Activated CD8-positive, alpha-beta T cell treated with anti-CD3 and anti-CD28 coated beads for 36 hours (primary cell): ENCODE measurements at regions not wholly inside any gene's neighbourhood (a gene's known extent, or its start where the extent isn't known, plus 50 kb on each side); places are given as distances from the start of the nearest gene placed in this dataset.

Source experiments
- ATAC-seq: fragments of 200-7000 bp; cut with Tn5 transposase; one replicate; pipeline ENCODE4 v1.10.0; 2021; ENCODE audit warnings: mild to moderate bottlenecking, moderate library complexity
- CTCF ChIA-PET: fragments of 350-600 bp; sonication (Branson Sonifier 250); formaldehyde crosslinking; loops from one replicate; lab custom pipeline; 2021; ENCODE audit warnings: antibody characterized with exemption; lab: Charles Lee
- POLR2A ChIA-PET: fragments of 350-600 bp; sonication (Branson Sonifier 250); formaldehyde crosslinking; loops from one replicate; lab custom pipeline; 2021; ENCODE audit warnings: antibody characterized with exemption; lab: Charles Lee
- DNase-seq: peaks from one replicate; pipeline ENCODE4 v3.0.0-alpha.2; 2020
- H3K27ac Mint-ChIP-seq: one replicate; pipeline ENCODE4 v1.8.0; 2021; ENCODE audit warnings: mild to moderate bottlenecking, mixed read lengths
- H3K27me3 Mint-ChIP-seq: one replicate; pipeline ENCODE4 v1.8.0; 2021; ENCODE audit warnings: mixed read lengths
- H3K36me3 Mint-ChIP-seq: one replicate; pipeline ENCODE4 v1.8.0; 2021; ENCODE audit warnings: low read depth, mixed read lengths
- H3K4me1 Mint-ChIP-seq: one replicate; pipeline ENCODE4 v1.8.0; 2021; ENCODE audit warnings: low read depth, mixed read lengths
- H3K4me3 Mint-ChIP-seq: one replicate; pipeline ENCODE4 v1.8.0; 2021; ENCODE audit warnings: mild to moderate bottlenecking, moderate library complexity, mixed read lengths
- H3K9me3 Mint-ChIP-seq: one replicate; pipeline ENCODE4 v1.8.0; 2021; ENCODE audit warnings: mixed read lengths
- intact Hi-C: fragments of 100-400 bp; cut with micrococcal nuclease; formaldehyde crosslinking; loops from one replicate; pipeline ENCODE4 v1.10.0; 2022
- TF ChIP-seq, protein P1 (sequence below): fragments of 200-600 bp; IDR thresholded peaks from one replicate; pipeline ENCODE4 v1.8.0; 2022; ENCODE audit warnings: antibody characterized with exemption, mild to moderate bottlenecking

DNA sequence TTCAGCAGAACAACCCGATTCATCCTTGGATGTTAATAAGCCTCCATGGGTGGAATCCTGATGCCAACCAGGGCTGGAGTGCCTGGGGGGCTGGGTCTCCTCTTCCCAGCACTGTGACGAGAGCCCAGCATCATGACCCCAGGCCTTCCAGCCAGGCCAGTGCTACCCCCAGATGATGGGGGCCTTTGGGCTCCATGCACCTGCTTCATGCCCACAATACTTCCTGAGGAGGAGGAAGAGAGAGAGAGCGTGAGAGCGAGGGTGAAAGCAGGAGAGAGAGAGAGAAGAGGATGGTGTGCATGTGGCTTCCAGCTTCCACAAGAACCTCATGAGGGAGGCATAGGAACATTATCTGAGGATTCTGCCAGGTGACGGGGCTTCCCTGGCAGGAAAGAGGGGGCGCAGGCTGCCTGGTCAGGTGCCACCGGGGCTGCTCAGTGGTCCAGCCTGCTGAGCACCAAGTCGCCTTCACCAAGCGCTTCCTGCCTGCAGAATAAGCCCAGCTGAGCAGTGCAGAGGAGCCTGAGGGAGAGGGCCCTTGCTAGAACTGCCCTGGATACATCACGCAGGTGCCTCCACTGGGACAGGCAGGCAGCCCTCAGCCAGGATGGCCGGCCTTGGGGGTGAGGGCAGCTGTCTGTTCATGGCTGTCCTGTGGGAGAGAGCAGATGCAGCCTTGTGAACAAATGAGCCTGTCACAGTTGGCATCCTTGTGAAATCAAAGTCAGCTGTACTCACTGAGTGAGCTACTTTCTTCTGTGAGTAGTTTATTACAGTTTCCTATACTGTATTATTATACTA, 243.3 kb upstream of the B3GAT1 start:
- no peak for DNase-seq
- intact Hi-C loops: no loop called here
- CTCF ChIA-PET: no interaction called here
- TF ChIP-seq, protein P1, sequence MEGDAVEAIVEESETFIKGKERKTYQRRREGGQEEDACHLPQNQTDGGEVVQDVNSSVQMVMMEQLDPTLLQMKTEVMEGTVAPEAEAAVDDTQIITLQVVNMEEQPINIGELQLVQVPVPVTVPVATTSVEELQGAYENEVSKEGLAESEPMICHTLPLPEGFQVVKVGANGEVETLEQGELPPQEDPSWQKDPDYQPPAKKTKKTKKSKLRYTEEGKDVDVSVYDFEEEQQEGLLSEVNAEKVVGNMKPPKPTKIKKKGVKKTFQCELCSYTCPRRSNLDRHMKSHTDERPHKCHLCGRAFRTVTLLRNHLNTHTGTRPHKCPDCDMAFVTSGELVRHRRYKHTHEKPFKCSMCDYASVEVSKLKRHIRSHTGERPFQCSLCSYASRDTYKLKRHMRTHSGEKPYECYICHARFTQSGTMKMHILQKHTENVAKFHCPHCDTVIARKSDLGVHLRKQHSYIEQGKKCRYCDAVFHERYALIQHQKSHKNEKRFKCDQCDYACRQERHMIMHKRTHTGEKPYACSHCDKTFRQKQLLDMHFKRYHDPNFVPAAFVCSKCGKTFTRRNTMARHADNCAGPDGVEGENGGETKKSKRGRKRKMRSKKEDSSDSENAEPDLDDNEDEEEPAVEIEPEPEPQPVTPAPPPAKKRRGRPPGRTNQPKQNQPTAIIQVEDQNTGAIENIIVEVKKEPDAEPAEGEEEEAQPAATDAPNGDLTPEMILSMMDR: no peak
- Mint-ChIP-seq H3K4me3 (no peak overlapping the region), H3K36me3 (no peaks in the 10 kb centered on the region), H3K27ac (no peak overlapping the region), H3K27me3 (peaks cover 15% of the 10 kb centered on the region), H3K9me3 (peaks cover 5% of the 10 kb centered on the region), H3K4me1 (peaks cover 16% of the 10 kb centered on the region)
- POLR2A ChIA-PET: interaction anchor here (0.6 to 1.2 kb wide), 2 partner anchors 10 to 919 kb away, joined by 3 to 4 read pairs; no protein-coding TSS in a partner anchor
- peak; percentile 27 for ATAC-seq

DNA sequence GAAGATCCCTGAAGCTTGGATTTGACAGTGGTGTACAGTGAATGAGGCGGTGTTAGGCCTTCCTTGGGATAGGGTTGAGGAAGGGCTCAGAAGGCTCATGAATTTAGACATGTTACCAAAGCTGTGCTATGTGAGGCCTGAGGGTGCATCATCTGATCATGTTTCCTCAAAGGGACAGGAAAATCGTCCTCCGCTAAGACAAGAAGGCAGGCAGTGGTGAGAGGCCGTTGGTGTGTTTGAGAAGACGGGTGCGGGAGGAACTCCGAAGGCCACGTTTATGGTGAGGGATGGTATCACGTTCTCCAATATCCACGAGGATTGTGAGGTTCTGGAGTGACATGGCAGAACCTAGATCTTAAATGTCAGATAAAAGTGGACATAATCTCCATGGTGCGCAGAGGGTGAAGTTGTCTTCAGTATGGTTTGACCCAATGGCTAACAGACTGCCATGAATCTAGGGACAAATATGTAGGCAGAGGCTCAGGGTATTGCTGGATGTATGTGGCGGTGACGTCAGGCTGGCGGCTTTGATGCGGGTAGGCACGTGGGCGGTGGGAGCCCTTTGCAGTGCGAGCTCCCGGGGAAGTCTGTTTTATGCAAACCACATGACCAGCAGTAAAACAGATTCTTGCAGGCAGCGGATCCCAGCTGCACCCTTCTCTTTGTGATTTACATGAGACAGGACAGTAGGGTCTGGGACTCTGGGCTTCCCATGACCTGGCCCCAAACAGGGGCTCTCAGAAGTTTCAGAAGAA, 242.3 kb upstream of the B3GAT1 start:
- Mint-ChIP-seq H3K36me3 (no peaks in the 10 kb centered on the region), H3K4me3 (no peak overlapping the region), H3K27me3 (peaks cover 17% of the 10 kb centered on the region), H3K9me3 (peaks cover 5% of the 10 kb centered on the region), H3K4me1 (peaks cover 16% of the 10 kb centered on the region), H3K27ac (no peak overlapping the region)
- DNase-seq (peak; percentile 80), ATAC-seq (peak; percentile 72)
- TF ChIP-seq, protein P1: no peak
- ChIA-PET POLR2A (interaction anchor here (0.6 to 1.2 kb wide), 2 partner anchors 9 to 918 kb away, joined by 3 to 4 read pairs; no protein-coding TSS in a partner anchor), CTCF (interaction anchor here (0.6 kb wide), 1 partner anchor 47 kb away, joined by 3 read pairs; no protein-coding TSS in a partner anchor)
- intact Hi-C loops: no loop called here

DNA sequence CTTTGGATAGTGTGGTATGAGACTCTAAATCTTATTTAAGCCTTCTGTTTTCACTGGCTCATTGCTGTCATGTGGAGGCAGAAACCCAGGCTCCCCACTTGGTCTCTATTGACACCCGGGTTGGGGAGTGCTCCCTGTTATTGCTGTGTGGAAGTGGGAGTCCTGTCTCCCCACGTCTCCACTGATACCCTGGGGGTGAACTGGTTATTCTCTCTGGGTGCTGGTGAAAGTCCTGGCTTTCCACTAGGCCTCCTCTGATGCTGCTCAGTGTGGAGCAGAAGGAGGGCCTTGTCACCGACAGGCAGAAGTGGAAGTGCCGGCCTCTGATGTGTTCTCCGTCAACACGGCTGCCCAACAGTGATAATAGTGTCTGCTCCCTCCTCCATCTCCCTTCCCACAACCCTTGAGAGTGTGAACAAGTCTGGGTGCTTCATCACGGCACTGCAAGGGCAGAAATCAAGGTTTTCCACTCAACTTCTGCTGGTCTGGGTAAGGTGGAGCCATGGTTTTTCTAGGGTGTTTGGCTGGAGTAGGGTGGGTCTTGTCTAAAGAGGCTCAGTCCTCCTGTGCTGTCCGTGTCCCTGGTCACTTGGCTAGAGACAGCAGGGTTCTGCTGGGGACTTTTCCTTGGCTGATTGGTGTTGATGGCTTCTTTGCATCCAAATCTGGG, 240.7 kb upstream of the B3GAT1 start:
- TF ChIP-seq, protein P1: no peak
- Mint-ChIP-seq H3K27me3 (peaks cover 20% of the 10 kb centered on the region), H3K4me1 (peaks cover 16% of the 10 kb centered on the region), H3K27ac (no peak overlapping the region), H3K36me3 (no peaks in the 10 kb centered on the region), H3K9me3 (peaks cover 5% of the 10 kb centered on the region), H3K4me3 (no peak overlapping the region)
- DNase-seq (no peak), ATAC-seq (no peak)
- intact Hi-C loops: no loop called here
- POLR2A ChIA-PET: interaction anchor here (0.7 kb wide), 1 partner anchor 259 kb away, joined by 3 read pairs; no protein-coding TSS in a partner anchor
- CTCF ChIA-PET: no interaction called here

DNA sequence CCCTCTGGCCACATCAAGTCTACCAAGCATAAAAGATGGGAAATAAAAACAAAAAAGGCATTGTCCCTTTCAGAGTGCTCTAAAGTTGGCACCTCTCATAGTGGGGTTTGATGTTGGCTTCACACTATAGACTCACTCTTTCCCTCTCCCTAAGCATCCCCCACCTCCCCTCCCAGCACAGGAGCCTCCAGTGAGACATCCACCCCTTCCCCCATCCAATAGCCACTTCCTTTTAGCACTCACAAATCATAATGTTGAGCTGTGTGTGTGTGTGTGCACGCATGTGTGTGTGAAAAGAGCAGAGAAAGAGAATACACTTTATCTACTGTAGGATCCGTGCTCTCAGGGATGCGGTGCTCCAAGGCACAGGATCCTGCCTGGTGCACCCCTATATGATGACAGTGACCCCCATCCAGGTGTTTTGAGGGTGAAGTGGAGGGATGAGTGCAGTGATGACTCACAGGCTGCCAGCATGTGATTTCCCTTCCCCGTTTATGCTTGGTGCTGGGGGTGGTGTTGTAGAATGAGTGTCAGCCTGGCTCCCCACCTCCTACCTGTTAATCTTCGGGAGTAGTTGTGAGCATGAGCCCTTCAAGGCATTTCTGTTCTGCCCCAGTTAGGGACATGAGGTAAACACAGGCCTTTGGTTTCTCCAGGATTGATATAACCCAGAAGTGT, 235.2 kb upstream of the B3GAT1 start:
- H3K4me1 Mint-ChIP-seq: peaks cover 3% of the 10 kb centered on the region
- intact Hi-C loops: no loop called here
- POLR2A ChIA-PET: no interaction called here
- no peaks in the 10 kb centered on the region for H3K36me3 Mint-ChIP-seq
- peaks cover 9% of the 10 kb centered on the region for H3K27me3 Mint-ChIP-seq
- no peaks in the 10 kb centered on the region for H3K9me3 Mint-ChIP-seq
- TF ChIP-seq, protein P1: no peak
- no peak overlapping the region for H3K4me3 Mint-ChIP-seq
- DNase-seq: peak; percentile 15
- ATAC-seq: peak; percentile 74
- CTCF ChIA-PET: no interaction called here
- no peak overlapping the region for H3K27ac Mint-ChIP-seq
